ENCODE measurements at regions not wholly inside any gene's neighbourhood (a gene's known extent, or its start where the extent isn't known, plus 50 kb on each side); places are given as distances from the start of the nearest gene placed in this dataset.

DNA sequence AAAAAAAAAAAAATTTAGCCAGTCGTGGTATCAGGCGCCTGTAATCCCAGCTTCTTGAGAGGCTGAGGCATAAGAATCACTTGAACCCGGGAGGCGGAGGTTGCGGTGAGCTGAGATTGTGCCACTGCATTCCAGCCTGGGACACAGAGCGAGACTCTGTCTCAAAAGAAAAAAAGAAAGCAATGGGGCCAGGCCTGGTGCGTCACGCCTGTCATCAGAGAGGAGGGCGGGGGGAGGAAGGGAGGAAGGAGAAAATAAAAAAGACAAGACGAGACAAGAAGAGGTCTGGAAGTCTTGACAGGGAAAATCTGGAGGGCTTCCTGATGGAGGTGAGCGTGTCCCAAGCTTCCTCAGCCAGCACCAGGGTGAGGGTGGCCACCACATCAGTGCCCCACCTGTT lies 54.9 kb upstream of the PTPRS start:
- no peaks in the 10 kb centered on the region for H3K36me3 ChIP-seq (ENCODE audit: control insufficient read depth, insufficient read depth, low read length)
- no peaks in the 10 kb centered on the region for H3K9me3 Mint-ChIP-seq
- no peaks in the 10 kb centered on the region for H3K36me3 Mint-ChIP-seq
- intact Hi-C loops (cut with micrococcal nuclease) = no loop called here
- H3K27ac ChIP-seq (ENCODE audit: low read length) = no peak overlapping the region
- H3K4me3 ChIP-seq (ENCODE audit: low read length) = no peak overlapping the region
- TF ChIP-seq, protein P1, sequence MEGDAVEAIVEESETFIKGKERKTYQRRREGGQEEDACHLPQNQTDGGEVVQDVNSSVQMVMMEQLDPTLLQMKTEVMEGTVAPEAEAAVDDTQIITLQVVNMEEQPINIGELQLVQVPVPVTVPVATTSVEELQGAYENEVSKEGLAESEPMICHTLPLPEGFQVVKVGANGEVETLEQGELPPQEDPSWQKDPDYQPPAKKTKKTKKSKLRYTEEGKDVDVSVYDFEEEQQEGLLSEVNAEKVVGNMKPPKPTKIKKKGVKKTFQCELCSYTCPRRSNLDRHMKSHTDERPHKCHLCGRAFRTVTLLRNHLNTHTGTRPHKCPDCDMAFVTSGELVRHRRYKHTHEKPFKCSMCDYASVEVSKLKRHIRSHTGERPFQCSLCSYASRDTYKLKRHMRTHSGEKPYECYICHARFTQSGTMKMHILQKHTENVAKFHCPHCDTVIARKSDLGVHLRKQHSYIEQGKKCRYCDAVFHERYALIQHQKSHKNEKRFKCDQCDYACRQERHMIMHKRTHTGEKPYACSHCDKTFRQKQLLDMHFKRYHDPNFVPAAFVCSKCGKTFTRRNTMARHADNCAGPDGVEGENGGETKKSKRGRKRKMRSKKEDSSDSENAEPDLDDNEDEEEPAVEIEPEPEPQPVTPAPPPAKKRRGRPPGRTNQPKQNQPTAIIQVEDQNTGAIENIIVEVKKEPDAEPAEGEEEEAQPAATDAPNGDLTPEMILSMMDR (IDR thresholded peaks at IDR 0.05) = no peak
- ATAC-seq (no peak), DNase-seq (no peak)
- H3K9me3 ChIP-seq (ENCODE audit: control insufficient read depth, insufficient read depth, low read length) = no peaks in the 10 kb centered on the region
- peaks cover 22 to 37% of the 10 kb centered on the region in 2 donors for H3K27me3 Mint-ChIP-seq (ENCODE audit: low read depth in 2 of 2)
- H3K27ac Mint-ChIP-seq = no peak overlapping the region
- no peak overlapping the region for H3K4me3 Mint-ChIP-seq
- H3K4me1 ChIP-seq (ENCODE audit: control insufficient read depth, insufficient read depth, low read length) = no peaks in the 10 kb centered on the region
- peaks cover 17% of the 10 kb centered on the region for H3K27me3 ChIP-seq (ENCODE audit: control insufficient read depth, insufficient read depth, low read length)
- H3K4me1 Mint-ChIP-seq = no peaks in the 10 kb centered on the region
- WGBS (ENCODE audit: insufficient coverage) = 57% methylated on average over 11 of the region's 11 CpGs

DNA sequence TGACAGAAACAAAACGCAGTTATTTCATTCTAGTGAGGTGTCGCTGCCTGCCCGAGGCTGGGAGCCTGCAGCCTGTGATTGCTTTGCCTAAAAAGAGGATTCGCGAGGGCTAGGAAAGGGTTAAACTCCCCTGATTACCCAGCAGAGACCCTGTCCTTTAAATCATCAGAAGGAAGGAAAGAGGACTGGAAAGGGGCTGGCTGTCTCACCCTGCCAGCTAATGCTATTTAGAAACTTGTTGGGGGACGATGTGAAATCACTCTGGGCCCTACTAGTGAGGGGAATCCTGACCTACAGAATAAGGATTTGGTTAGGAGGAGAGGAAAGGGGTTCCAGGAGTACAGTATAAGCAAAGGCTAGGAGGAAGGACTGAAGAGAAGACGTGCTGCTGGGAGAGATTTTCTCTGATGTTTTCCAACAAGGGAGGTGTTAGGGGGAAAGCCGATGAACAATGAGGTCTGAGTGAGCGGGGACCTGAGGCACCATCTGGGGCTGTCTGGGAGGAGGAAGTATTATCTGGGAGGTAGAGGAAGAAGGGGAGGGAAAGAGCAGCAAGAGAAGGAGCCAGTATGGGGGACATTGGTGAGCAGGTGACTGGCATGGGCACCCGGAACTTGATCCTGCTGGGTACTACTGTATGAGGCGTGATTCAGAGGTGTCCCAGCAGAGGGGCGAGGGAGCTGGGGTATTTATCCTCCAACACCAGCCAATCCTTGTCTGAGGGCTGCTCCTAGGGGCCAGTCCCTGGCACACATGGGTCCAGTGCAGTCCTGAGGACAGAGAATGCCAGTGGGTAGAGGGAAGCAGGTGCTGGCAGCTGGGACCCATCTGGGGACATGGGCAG lies 55.7 kb upstream of the PTPRS start:
- H3K4me1 ChIP-seq (ENCODE audit: control insufficient read depth, insufficient read depth, low read length) = no peaks in the 10 kb centered on the region
- no peaks in the 10 kb centered on the region for H3K9me3 ChIP-seq (ENCODE audit: control insufficient read depth, insufficient read depth, low read length)
- intact Hi-C loops (cut with micrococcal nuclease) = no loop called here
- no peak overlapping the region for H3K4me3 ChIP-seq (ENCODE audit: low read length)
- DNase-seq (no peak), ATAC-seq (no peak)
- H3K36me3 ChIP-seq (ENCODE audit: control insufficient read depth, insufficient read depth, low read length) = no peaks in the 10 kb centered on the region
- H3K36me3 Mint-ChIP-seq = no peaks in the 10 kb centered on the region
- peaks cover 17% of the 10 kb centered on the region for H3K27me3 ChIP-seq (ENCODE audit: control insufficient read depth, insufficient read depth, low read length)
- no peak overlapping the region for H3K4me3 Mint-ChIP-seq
- H3K4me1 Mint-ChIP-seq = no peaks in the 10 kb centered on the region
- H3K27me3 Mint-ChIP-seq (ENCODE audit: low read depth in 2 of 2) = peaks cover 22 to 36% of the 10 kb centered on the region in 2 donors
- WGBS (ENCODE audit: insufficient coverage) = 26% methylated on average over 12 of the region's 12 CpGs
- H3K27ac Mint-ChIP-seq = no peak overlapping the region
- H3K9me3 Mint-ChIP-seq = no peaks in the 10 kb centered on the region
- no peak overlapping the region for H3K27ac ChIP-seq (ENCODE audit: low read length)
- TF ChIP-seq, protein P1 (IDR thresholded peaks at IDR 0.05) = no peak

DNA sequence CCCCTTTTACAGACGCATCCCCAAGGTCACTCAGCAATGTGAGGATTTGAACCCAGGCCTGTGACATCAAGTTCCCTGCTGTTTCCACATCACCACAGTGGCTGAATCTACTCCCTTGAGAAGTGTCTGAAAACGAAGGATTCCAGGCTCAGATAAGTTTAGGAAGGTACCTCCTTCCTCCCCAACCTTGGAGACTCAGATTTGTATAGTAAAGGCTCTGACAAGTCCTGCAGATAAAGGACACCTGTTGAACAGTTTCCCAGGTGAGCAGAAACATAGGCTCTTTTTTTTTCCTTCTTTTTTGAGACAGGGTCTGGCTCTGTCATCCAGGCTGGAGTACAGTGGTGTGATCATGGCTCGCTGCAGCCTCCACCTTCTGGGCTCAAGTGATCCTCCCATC lies 56.4 kb upstream of the PTPRS start:
- H3K27me3 ChIP-seq (ENCODE audit: control insufficient read depth, insufficient read depth, low read length) = peaks cover 17% of the 10 kb centered on the region

More for the DNA sequence above, 56.4 kb upstream of the PTPRS start:
- H3K36me3 Mint-ChIP-seq = no peaks in the 10 kb centered on the region
- peaks cover 22 to 35% of the 10 kb centered on the region in 2 donors for H3K27me3 Mint-ChIP-seq (ENCODE audit: low read depth in 2 of 2)
- ATAC-seq = no peak
- no peaks in the 10 kb centered on the region for H3K9me3 Mint-ChIP-seq
- TF ChIP-seq, protein P1 (IDR thresholded peaks at IDR 0.05) = no peak
- intact Hi-C loops (cut with micrococcal nuclease) = no loop called here
- no peaks in the 10 kb centered on the region for H3K36me3 ChIP-seq (ENCODE audit: control insufficient read depth, insufficient read depth, low read length)
- no peaks in the 10 kb centered on the region for H3K9me3 ChIP-seq (ENCODE audit: control insufficient read depth, insufficient read depth, low read length)
- WGBS (ENCODE audit: insufficient coverage) = 53% methylated on average over 2 of the region's 3 CpGs
- H3K27ac ChIP-seq (ENCODE audit: low read length) = no peak overlapping the region
- H3K27ac Mint-ChIP-seq = no peak overlapping the region
- no peak for DNase-seq
- H3K4me3 ChIP-seq (ENCODE audit: low read length) = no peak overlapping the region
- no peaks in the 10 kb centered on the region for H3K4me1 Mint-ChIP-seq
- H3K4me1 ChIP-seq (ENCODE audit: control insufficient read depth, insufficient read depth, low read length) = no peaks in the 10 kb centered on the region
- H3K4me3 Mint-ChIP-seq = no peak overlapping the region

Measured in natural killer cell (primary cell).